ENCODE measurements at regions not wholly inside any gene's neighbourhood (a gene's known extent, or its start where the extent isn't known, plus 50 kb on each side); places are given as distances from the start of the nearest gene placed in this dataset.

GRCh38 chr3:39744746-39745145 lies 64.7 kb upstream of the MYRIP start:
- TF ChIP-seq ZBTB26 (tag by site-specific recombination; optimal IDR thresholded peaks at IDR 0.05) (no peak), CTCF (tag by site-specific recombination; IDR thresholded peaks at IDR 0.05) (no peak), ZFP3 (tag by site-specific recombination; IDR thresholded peaks at IDR 0.05; ENCODE audit: low read depth) (no peak), YY1 (tag by site-specific recombination; IDR thresholded peaks at IDR 0.05) (no peak), ZBTB49 (tag by site-specific recombination; IDR thresholded peaks at IDR 0.05; ENCODE audit: low read depth) (no peak)
